Lower leg skin (tissue), 3 donors: ENCODE measurements at regions not wholly inside any gene's neighbourhood (a gene's known extent, or its start where the extent isn't known, plus 50 kb on each side); places are given as distances from the start of the nearest gene placed in this dataset.

ENCODE experiments used
- CTCF ChIP-seq, 3 donors: fragments of 450-650 bp; IDR thresholded peaks; one replicate each; pipeline ENCODE4 v1.5.1; 2016; ENCODE audit warnings: antibody characterized with exemption in 3 of 3, mild to moderate bottlenecking in 3 of 3, moderate library complexity in 2 of 3
- POLR2A ChIP-seq, 2 donors: fragments of 450-650 bp; IDR thresholded peaks; one replicate each; pipeline ENCODE4 v1.6.1; 2016 to 2017; ENCODE audit warnings: antibody characterized with exemption in 2 of 2, mild to moderate bottlenecking in 1 of 2, moderate library complexity in 1 of 2

- TF ChIP-seq POLR2A (IDR thresholded peaks at IDR 0.05) (no peak), CTCF (IDR thresholded peaks at IDR 0.05) (no peak)
Observed at GRCh38 chr5:20678814-20679298, 690.9 kb upstream of the CDH18 start.
